H1 (cell line): ENCODE measurements at regions not wholly inside any gene's neighbourhood (a gene's known extent, or its start where the extent isn't known, plus 50 kb on each side); places are given as distances from the start of the nearest gene placed in this dataset.

Source experiments
- CBX8 ChIP-seq: fragments of 300-800, 300-1000 bp; sonication (generic); IDR thresholded peaks from 2 replicates; pipeline ENCODE4 v1.7.1; 2016; ENCODE audit warnings: low read depth, low read length, borderline replicate concordance
- CTCF ChIP-seq, 3 experiments: IDR thresholded peaks; 1 replicate in 2 of 3; 2 replicates in 1 of 3; pipeline versions ENCODE4 v1.5.1 to v1.6.1; 2011; ENCODE audit warnings: low read length in 3 of 3, mild to moderate bottlenecking in 3 of 3, inconsistent platforms in 2 of 3, low read depth in 1 of 3, moderate library complexity in 1 of 3; ENCODE audit not compliant: insufficient read depth in 1 of 3; ENCODE audit errors: control extremely low read depth in 1 of 3
- EGR1 ChIP-seq: IDR thresholded peaks from 2 replicates; pipeline ENCODE4 v1.6.1; 2011; ENCODE audit warnings: low read depth, low read length, borderline replicate concordance
- HDAC6 ChIP-seq: IDR thresholded peaks from one replicate; pipeline ENCODE4 v1.7.1; 2012; ENCODE audit warnings: low read depth, mild to moderate bottlenecking, inconsistent platforms, low read length, moderate library complexity
- POLR2A ChIP-seq, 2 experiments: IDR thresholded peaks; 1 replicate in 1 of 2; 2 replicates in 1 of 2; pipeline ENCODE4 v1.6.1; 2011; ENCODE audit warnings: low read depth in 2 of 2, low read length in 2 of 2, mild to moderate bottlenecking in 2 of 2; ENCODE audit errors: control extremely low read depth in 1 of 2
- SIN3A ChIP-seq, 2 experiments: IDR thresholded peaks in 1 of 2; conservative IDR thresholded peaks in 1 of 2; 2 replicates each; pipeline ENCODE4 v1.6.1; 2011 to 2012; ENCODE audit warnings: low read length in 2 of 2, improper control_type of control experiment in 1 of 2, low read depth in 1 of 2, mild to moderate bottlenecking in 1 of 2
- TAF1 ChIP-seq: IDR thresholded peaks from 2 replicates; pipeline ENCODE4 v1.6.1; 2011; ENCODE audit warnings: mild to moderate bottlenecking, low read depth, low read length
- ZNF274 ChIP-seq: IDR thresholded peaks from 2 replicates; pipeline ENCODE4 v1.7.0; 2012; ENCODE audit warnings: low read length, borderline replicate concordance; ENCODE audit errors: extremely low read depth

GRCh38 chr5:92653730-92654461 is 927.1 kb downstream of the NR2F1-AS1 start:
- TF ChIP-seq POLR2A (IDR thresholded peaks at IDR 0.05; ENCODE audit: control extremely low read depth in 1 of 2, low read depth in 2 of 2, low read length in 2 of 2) (no peak), CTCF (IDR thresholded peaks at IDR 0.05; ENCODE audit: control extremely low read depth in 1 of 3, insufficient read depth in 1 of 3, low read depth in 1 of 3, low read length in 3 of 3) (no peak), CBX8 (no peak), SIN3A (conservative IDR thresholded peaks at IDR 0.05 in 1 of 2, IDR thresholded peaks at IDR 0.05 in 1 of 2; ENCODE audit: low read depth in 1 of 2, low read length in 2 of 2) (no peak), ZNF274 (no peak), TAF1 (no peak), EGR1 (no peak), HDAC6 (no peak)
